Spleen (tissue), 11 donors: ENCODE measurements at regions not wholly inside any gene's neighbourhood (a gene's known extent, or its start where the extent isn't known, plus 50 kb on each side); places are given as distances from the start of the nearest gene placed in this dataset.

Experiments used
- DNase-seq: peaks from one replicate; pipeline ENCODE4 v3.0.0-alpha.2; 2020
- H3K27ac ChIP-seq, 8 donors: fragments of 200-600 bp; sonication (generic) in 7 of 8; 1 replicate in 4 of 8; 2 replicates in 4 of 8; pipeline versions ENCODE4 v1.5.0 to v1.8.0; 2016 to 2021; ENCODE audit warnings: inconsistent platforms in 4 of 8, mild to moderate bottlenecking in 4 of 8, moderate library complexity in 1 of 8
- H3K27me3 ChIP-seq, 7 donors: fragments of 200-600 bp; sonication (generic) in 6 of 7; replicated peaks in 1 of 7; 1 replicate in 4 of 7; 2 replicates in 3 of 7; pipeline versions ENCODE4 v1.5.0 to v1.8.0; 2016 to 2021; ENCODE audit warnings: inconsistent platforms in 3 of 7, mild to moderate bottlenecking in 1 of 7
- H3K36me3 ChIP-seq, 6 donors: fragments of 200-600 bp; sonication (generic) in 5 of 6; 1 replicate in 4 of 6; 2 replicates in 2 of 6; pipeline versions ENCODE4 v1.5.0 to v1.8.0; 2016 to 2021; ENCODE audit warnings: inconsistent platforms in 2 of 6
- H3K4me1 ChIP-seq, 6 donors: fragments of 200-600 bp; sonication (generic) in 5 of 6; 1 replicate in 3 of 6; 2 replicates in 3 of 6; pipeline versions ENCODE4 v1.5.0 to v1.8.0; 2016 to 2021; ENCODE audit warnings: inconsistent platforms in 3 of 6
- H3K4me3 ChIP-seq, 8 donors: fragments of 200-600 bp; sonication (generic) in 7 of 8; 1 replicate in 4 of 8; 2 replicates in 4 of 8; pipeline versions ENCODE4 v1.5.0 to v1.8.0; 2016 to 2021; ENCODE audit warnings: inconsistent platforms in 4 of 8, mild to moderate bottlenecking in 4 of 8, moderate library complexity in 2 of 8
- H3K9me3 ChIP-seq, 8 donors: fragments of 200-600 bp; sonication (generic) in 7 of 8; 1 replicate in 4 of 8; 2 replicates in 4 of 8; pipeline versions ENCODE4 v1.5.0 to v1.8.0; 2016 to 2021; ENCODE audit warnings: inconsistent platforms in 4 of 8
- CTCF ChIP-seq, 11 experiments: fragments of 200-600 bp in 7 of 11; fragments of 450-650 bp in 4 of 11; sonication (generic) in 4 of 11; IDR thresholded peaks in 8 of 11; conservative IDR thresholded peaks in 3 of 11; 1 replicate in 7 of 11; 2 replicates in 4 of 11; pipeline versions ENCODE4 v1.4.0 to v1.8.0; 2016 to 2021; ENCODE audit warnings: antibody characterized with exemption in 11 of 11, inconsistent platforms in 4 of 11, mild to moderate bottlenecking in 1 of 11
- POLR2A ChIP-seq, 3 donors: fragments of 450-650 bp; IDR thresholded peaks; one replicate each; pipeline ENCODE4 v1.5.1; 2017; ENCODE audit warnings: antibody characterized with exemption in 3 of 3, mild to moderate bottlenecking in 1 of 3
- POLR2AphosphoS5 ChIP-seq, 3 donors: sonication (generic); formaldehyde crosslinking; IDR thresholded peaks; one replicate each; pipeline ENCODE4 v1.5.1; 2017; ENCODE audit warnings: antibody characterized with exemption in 3 of 3
- WGBS, 5 donors: extraction: QIAGEN DNeasy Blood & Tissue Kit in 3 of 5; methylation state at CpG; one replicate each; pipeline versions ENCODE4 v1.1.5 to v1.1.7; 2013 to 2018; 5-methylcytosine and 5-hydroxymethylcytosine counted together
- intact Hi-C: fragments of 100-400 bp; cut with DNase I; formaldehyde crosslinking; loops from one replicate; pipeline ENCODE4 v1.15.0; 2023; ENCODE audit warnings: low total_unique reads
- donor health status: healthy with polysubstance abuse.
- donor health status: DM: no; HTN: no; CAD: no; lungs with moderate emphysema.
- donor health status: DM: no; HTN: no; CAD: no.
- donor health status: Bipolar disorder and iron deficiency.
- donor health status: healthy.
- donor health status: DM: no; HTN: no; CAD: no.
- donor health status: DM: yes; HTN: yes; CAD: no.

DNA sequence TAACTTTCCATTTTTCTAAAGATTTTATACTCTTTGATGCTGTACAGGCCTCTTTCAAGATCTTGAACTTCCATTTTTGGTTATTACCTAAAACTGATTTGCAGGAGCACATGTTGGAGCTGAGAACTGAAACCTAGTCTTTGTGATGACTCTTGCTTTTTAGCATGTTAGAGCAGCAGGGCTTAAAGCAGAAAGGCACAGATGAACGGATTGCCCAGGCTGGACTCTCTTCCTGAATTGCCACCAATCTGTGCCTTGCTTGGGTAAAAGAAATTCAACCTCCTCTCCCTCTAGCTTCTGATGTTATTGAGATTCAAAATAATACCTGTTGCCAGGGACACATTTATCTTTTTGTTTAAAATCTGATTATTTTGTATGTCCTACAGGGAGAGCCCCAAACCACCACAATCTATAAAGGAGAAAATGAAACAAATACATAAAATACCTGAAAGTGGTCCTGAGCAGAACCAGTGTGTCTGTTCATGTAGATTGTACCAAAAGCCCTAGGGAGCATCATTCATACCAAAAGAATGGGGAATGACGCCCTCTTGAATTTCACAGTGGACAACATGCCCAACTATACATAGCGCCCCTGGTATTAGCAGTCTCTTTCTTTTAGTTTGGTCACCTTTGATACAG lies 277.0 kb upstream of the MAP2 start:
- Histone ChIP-seq H3K9me3 (no peaks in the 10 kb centered on the region), H3K4me1 (no peaks in the 10 kb centered on the region), H3K27ac (peak overlapping the region in 3 of 8 donors; percentile 16 to 55 (median 47)), H3K27me3 (no peaks in the 10 kb centered on the region), H3K36me3 (no peaks in the 10 kb centered on the region), H3K4me3 (no peak overlapping the region)
- no peak for TF ChIP-seq POLR2A (IDR thresholded peaks at IDR 0.05)
- no peak for TF ChIP-seq CTCF (IDR thresholded peaks at IDR 0.05 in 8 of 11, conservative IDR thresholded peaks at IDR 0.05 in 3 of 11)
- no peak for TF ChIP-seq POLR2AphosphoS5 (IDR thresholded peaks at IDR 0.05)
- 59 to 69% (median 67%) methylated on average over 3 of the region's 3 CpGs for WGBS, 5 donors
- intact Hi-C loops: no loop called here
- DNase-seq: no peak

DNA sequence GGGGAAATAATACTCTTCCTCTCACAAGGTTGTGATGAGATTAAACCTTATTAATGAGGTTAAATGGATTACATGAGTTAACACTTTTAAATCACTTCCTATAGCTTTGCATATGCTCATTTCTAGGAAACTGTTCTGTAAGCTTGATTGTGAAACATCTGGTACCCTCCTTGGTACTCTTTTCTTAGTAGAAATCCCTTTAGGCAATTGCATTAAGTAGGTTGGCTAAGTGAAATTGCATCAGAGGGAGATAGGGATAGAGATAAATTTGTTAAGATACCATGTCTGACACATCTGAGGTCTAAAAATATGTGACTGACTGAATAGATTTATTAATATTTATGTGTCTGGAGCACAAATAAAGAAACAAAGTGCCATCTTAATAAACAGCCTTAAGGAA lies 275.9 kb upstream of the MAP2 start:
- TF ChIP-seq CTCF (IDR thresholded peaks at IDR 0.05 in 8 of 11, conservative IDR thresholded peaks at IDR 0.05 in 3 of 11): no peak
- TF ChIP-seq POLR2A (IDR thresholded peaks at IDR 0.05): no peak
- no peak for TF ChIP-seq POLR2AphosphoS5 (IDR thresholded peaks at IDR 0.05)
- no peaks in the 10 kb centered on the region for H3K4me1 ChIP-seq
- no peak overlapping the region for H3K27ac ChIP-seq
- no peak overlapping the region for H3K4me3 ChIP-seq
- no peaks in the 10 kb centered on the region for H3K27me3 ChIP-seq
- no peaks in the 10 kb centered on the region for H3K36me3 ChIP-seq
- H3K9me3 ChIP-seq: no peaks in the 10 kb centered on the region
- intact Hi-C loops: no loop called here
- no peak for DNase-seq

GRCh38 chr2:209160800-209161588 lies 262.9 kb upstream of the MAP2 start:
- Histone ChIP-seq H3K27ac (no peak overlapping the region), H3K9me3 (no peaks in the 10 kb centered on the region), H3K4me1 (no peaks in the 10 kb centered on the region), H3K4me3 (no peak overlapping the region), H3K36me3 (no peaks in the 10 kb centered on the region), H3K27me3 (no peaks in the 10 kb centered on the region)
- WGBS, 5 donors: 71 to 92% (median 79%) methylated on average over 7 of the region's 7 CpGs
- TF ChIP-seq POLR2A (IDR thresholded peaks at IDR 0.05) (no peak), CTCF (IDR thresholded peaks at IDR 0.05 in 8 of 11, conservative IDR thresholded peaks at IDR 0.05 in 3 of 11) (no peak), POLR2AphosphoS5 (IDR thresholded peaks at IDR 0.05) (no peak)
- DNase-seq: peak; percentile 45
- intact Hi-C loops: no loop called here

DNA sequence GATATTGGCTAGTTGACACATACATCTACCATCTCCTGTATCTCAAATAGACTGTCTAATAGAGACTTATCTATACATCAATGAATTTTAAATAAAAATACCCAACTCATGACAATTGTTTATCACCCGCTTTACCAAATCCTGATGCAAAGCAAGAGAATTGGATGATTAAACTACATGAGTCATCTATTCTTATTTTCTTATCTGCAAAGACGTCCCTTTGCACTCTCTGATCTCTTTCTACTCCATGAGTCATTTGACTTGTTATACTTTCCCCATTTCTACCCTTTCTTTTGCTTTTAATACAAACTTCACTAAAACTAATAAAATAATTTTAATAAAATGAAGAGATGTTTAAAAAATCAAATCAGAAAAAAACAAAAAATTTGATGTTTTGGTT lies 261.7 kb upstream of the MAP2 start:
- Histone ChIP-seq H3K9me3 (no peaks in the 10 kb centered on the region), H3K36me3 (no peaks in the 10 kb centered on the region), H3K4me1 (no peaks in the 10 kb centered on the region), H3K27ac (no peak overlapping the region), H3K27me3 (no peaks in the 10 kb centered on the region), H3K4me3 (no peak overlapping the region)
- no peak for TF ChIP-seq CTCF (IDR thresholded peaks at IDR 0.05 in 8 of 11, conservative IDR thresholded peaks at IDR 0.05 in 3 of 11)
- no peak for TF ChIP-seq POLR2AphosphoS5 (IDR thresholded peaks at IDR 0.05)
- no peak for TF ChIP-seq POLR2A (IDR thresholded peaks at IDR 0.05)
- WGBS, 5 donors: 77 to 91% (median 85%) methylated on average over 2 of the region's 2 CpGs
- intact Hi-C loops: no loop called here
- DNase-seq: no peak
